GM12874 (cell line): ENCODE measurements at regions not wholly inside any gene's neighbourhood (a gene's known extent, or its start where the extent isn't known, plus 50 kb on each side); places are given as distances from the start of the nearest gene placed in this dataset.

Experiments
- CTCF ChIP-seq: IDR thresholded peaks from 2 replicates; pipeline ENCODE4 v1.5.1; 2011; ENCODE audit warnings: low read depth, mild to moderate bottlenecking, control low read depth, low read length, moderate library complexity; ENCODE audit not compliant: insufficient read depth

- TF ChIP-seq CTCF: no peak
Measured at GRCh38 chr13:103358255-103358932, 292.2 kb upstream of the SLC10A2 start.

GRCh38 chr13:103356226-103356864, 290.1 kb upstream of the SLC10A2 start:
- TF ChIP-seq CTCF: no peak

- no peak for TF ChIP-seq CTCF
Measured at GRCh38 chr13:103354171-103354570, 288.0 kb upstream of the SLC10A2 start.

- no peak for TF ChIP-seq CTCF
Measured at GRCh38 chr13:103351035-103351828, 285.0 kb upstream of the SLC10A2 start.

GRCh38 chr13:103350147-103350546, 283.9 kb upstream of the SLC10A2 start:
- TF ChIP-seq CTCF: no peak

- TF ChIP-seq CTCF: no peak
Measured at GRCh38 chr13:103349211-103349980, 283.2 kb upstream of the SLC10A2 start.

- TF ChIP-seq CTCF: no peak
Measured at GRCh38 chr13:103335241-103335640, 269.0 kb upstream of the SLC10A2 start.
